Lower lobe of right lung (tissue), 2 donors: ENCODE measurements at regions not wholly inside any gene's neighbourhood (a gene's known extent, or its start where the extent isn't known, plus 50 kb on each side); places are given as distances from the start of the nearest gene placed in this dataset.

Experiments used
- ATAC-seq, 2 donors: fragments of 200-7000 bp; cut with Tn5 transposase; one replicate each; pipeline ENCODE4 v1.9.1; 2020 to 2022; ENCODE audit warnings: mild to moderate bottlenecking in 2 of 2, moderate library complexity in 2 of 2
- DNase-seq: peaks from one replicate; pipeline ENCODE4 v3.0.0-alpha.2; 2020
- H3K27ac ChIP-seq: fragments of 200-600 bp; one replicate; pipeline ENCODE4 v1.8.0; 2022
- H3K27me3 ChIP-seq: fragments of 200-600 bp; one replicate; pipeline ENCODE4 v1.8.0; 2022; ENCODE audit warnings: low read depth
- H3K36me3 ChIP-seq: fragments of 200-600 bp; one replicate; pipeline ENCODE4 v1.8.0; 2022; ENCODE audit warnings: mild to moderate bottlenecking
- H3K4me1 ChIP-seq: fragments of 200-600 bp; one replicate; pipeline ENCODE4 v1.8.0; 2022
- H3K4me3 ChIP-seq: fragments of 200-600 bp; one replicate; pipeline ENCODE4 v1.8.0; 2022; ENCODE audit warnings: mild to moderate bottlenecking
- H3K9me3 ChIP-seq: fragments of 200-600 bp; one replicate; pipeline ENCODE4 v1.8.0; 2022
- intact Hi-C: fragments of 100-400 bp; cut with DNase I; formaldehyde crosslinking; loops from one replicate; pipeline ENCODE4 v1.11.0; 2022
- TF ChIP-seq, protein P1 (sequence below): fragments of 200-600 bp; IDR thresholded peaks from one replicate; pipeline ENCODE4 v1.8.0; 2022; ENCODE audit warnings: antibody characterized with exemption, mild to moderate bottlenecking
- donor health status: DM: no; HTN: yes; CAD: no; lungs with severe emphysema.

DNA sequence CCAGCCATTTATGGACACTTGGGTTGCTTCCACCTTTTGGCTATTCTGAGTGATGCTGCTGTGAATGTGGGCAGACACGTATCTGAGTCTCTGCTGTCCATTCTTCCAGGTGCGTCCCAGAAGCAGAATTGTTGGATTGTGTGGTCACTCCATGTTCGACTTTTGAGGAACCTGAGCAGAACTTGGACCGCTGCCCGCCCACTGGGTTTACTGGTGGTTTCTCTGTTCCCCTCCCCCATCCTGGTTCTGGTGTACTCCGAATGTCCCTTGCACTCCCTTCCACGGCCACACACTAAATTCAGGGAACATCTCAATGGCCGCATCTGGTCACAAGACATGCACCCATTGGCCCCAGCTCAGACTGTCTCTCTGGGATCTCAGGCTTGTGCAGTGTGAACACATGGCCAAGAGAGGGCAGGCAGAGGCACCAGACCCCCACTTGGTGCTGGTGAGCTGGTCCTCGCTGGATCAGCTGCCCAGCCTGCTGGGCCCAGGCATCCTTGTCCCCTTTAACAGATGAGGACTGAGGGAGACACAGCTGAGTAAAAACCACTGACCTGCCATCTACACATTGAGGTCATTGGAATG lies 565.1 kb downstream of the NPHP4 start:
- ATAC-seq (no peak), DNase-seq (no peak)
- TF ChIP-seq, protein P1, sequence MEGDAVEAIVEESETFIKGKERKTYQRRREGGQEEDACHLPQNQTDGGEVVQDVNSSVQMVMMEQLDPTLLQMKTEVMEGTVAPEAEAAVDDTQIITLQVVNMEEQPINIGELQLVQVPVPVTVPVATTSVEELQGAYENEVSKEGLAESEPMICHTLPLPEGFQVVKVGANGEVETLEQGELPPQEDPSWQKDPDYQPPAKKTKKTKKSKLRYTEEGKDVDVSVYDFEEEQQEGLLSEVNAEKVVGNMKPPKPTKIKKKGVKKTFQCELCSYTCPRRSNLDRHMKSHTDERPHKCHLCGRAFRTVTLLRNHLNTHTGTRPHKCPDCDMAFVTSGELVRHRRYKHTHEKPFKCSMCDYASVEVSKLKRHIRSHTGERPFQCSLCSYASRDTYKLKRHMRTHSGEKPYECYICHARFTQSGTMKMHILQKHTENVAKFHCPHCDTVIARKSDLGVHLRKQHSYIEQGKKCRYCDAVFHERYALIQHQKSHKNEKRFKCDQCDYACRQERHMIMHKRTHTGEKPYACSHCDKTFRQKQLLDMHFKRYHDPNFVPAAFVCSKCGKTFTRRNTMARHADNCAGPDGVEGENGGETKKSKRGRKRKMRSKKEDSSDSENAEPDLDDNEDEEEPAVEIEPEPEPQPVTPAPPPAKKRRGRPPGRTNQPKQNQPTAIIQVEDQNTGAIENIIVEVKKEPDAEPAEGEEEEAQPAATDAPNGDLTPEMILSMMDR: no peak
- H3K4me3 ChIP-seq: no peak overlapping the region
- no peaks in the 10 kb centered on the region for H3K9me3 ChIP-seq
- H3K4me1 ChIP-seq: peaks cover 4% of the 10 kb centered on the region
- peaks cover 66% of the 10 kb centered on the region for H3K27me3 ChIP-seq
- intact Hi-C loops: no loop called here
- no peaks in the 10 kb centered on the region for H3K36me3 ChIP-seq
- no peak overlapping the region for H3K27ac ChIP-seq

DNA sequence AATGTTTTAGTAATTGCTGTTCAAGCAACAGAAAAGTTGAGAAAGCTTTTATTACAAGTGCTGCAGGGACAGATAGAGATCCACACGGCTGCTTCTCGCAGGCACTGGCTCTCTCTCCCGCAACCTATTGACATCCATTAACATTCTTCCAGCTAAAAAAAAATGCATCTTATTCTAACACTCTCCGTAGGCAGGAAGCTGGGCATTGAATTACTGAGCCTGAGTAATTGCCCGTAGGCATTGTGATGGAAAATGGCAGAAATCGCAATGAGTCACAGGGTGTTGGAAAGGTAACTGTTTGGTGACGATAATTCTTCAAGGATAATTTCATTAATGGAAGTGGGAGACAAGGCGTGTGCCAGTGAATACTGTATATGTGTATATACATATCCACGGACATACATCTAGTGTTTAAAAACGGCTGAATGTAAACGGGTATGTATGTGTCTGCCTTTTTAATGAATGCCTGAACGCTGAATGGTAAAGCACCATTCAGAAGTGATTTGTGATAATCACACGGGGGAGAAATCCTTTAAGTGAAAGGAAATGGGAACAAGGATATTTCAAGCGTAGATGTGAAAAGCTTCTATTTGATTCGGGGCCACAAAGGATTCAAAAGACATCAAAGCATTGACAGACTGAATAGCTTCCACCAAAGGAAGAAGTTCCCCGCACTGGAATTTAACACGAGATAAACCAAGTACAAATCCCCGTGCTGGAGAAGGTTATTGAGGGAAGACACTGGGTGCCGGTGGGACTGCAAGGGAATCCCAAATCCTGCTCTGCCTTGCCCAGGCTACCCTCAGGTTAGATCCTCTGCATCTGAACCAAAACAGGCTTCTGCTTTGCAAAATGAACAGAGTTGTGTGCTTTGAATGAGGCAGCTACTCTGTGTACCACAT lies 567.2 kb downstream of the NPHP4 start:
- intact Hi-C loops: no loop called here
- Histone ChIP-seq H3K27me3 (peaks cover 62% of the 10 kb centered on the region), H3K9me3 (no peaks in the 10 kb centered on the region), H3K36me3 (no peaks in the 10 kb centered on the region), H3K27ac (no peak overlapping the region), H3K4me1 (peaks cover 4% of the 10 kb centered on the region), H3K4me3 (no peak overlapping the region)
- ATAC-seq (no peak), DNase-seq (no peak)
- TF ChIP-seq, protein P1: no peak

DNA sequence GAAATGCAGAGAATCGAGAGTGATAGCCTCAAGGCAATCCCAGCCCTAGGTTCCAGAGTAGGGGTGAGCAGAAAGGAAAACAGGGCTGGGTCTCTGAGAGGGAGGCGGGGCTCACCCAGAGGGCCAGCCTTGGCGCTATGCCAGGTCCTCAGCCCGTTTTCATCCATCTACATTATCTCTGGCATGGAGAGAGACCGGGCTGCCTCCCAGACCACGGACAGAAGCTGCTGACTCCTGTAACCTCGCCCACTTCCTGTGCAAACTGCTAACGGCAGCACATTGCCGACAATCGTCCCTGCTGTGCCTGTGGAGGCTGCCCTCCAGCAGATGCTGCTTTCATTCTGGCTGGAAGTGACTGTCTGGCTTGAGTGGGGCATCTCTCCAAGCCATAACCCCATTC lies 569.1 kb downstream of the NPHP4 start:
- H3K27ac ChIP-seq: no peak overlapping the region
- ATAC-seq: no peak
- DNase-seq: no peak
- H3K36me3 ChIP-seq: no peaks in the 10 kb centered on the region
- peaks cover 4% of the 10 kb centered on the region for H3K4me1 ChIP-seq
- intact Hi-C loops: no loop called here
- H3K4me3 ChIP-seq: no peak overlapping the region
- TF ChIP-seq, protein P1: no peak
- H3K27me3 ChIP-seq: peaks cover 49% of the 10 kb centered on the region
- no peaks in the 10 kb centered on the region for H3K9me3 ChIP-seq

DNA sequence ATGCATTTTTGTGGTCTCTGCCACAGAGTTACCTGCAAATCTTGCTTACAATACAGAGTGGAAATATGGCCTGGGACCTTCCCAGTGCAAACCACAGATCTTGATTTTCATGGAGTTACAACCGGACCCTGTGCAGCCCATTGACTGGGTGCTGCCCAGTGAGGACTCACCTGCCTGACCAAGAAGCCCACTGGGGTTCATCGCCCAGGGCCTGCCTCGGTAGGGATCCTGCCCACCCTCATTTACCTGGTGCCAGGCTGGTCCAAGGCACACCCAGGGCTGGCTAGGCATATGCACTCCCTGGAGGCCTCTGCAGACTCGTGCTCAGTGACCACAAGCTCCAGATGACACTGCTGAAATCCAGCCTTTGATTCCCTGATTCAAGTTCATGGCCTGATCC lies 572.7 kb downstream of the NPHP4 start:
- intact Hi-C loops: no loop called here
- no peak overlapping the region for H3K4me3 ChIP-seq
- ATAC-seq: no peak
- no peaks in the 10 kb centered on the region for H3K36me3 ChIP-seq
- peaks cover 4% of the 10 kb centered on the region for H3K4me1 ChIP-seq
- H3K27ac ChIP-seq: no peak overlapping the region
- H3K9me3 ChIP-seq: no peaks in the 10 kb centered on the region
- H3K27me3 ChIP-seq: peaks cover 19% of the 10 kb centered on the region
- TF ChIP-seq, protein P1: no peak
- DNase-seq: no peak

DNA sequence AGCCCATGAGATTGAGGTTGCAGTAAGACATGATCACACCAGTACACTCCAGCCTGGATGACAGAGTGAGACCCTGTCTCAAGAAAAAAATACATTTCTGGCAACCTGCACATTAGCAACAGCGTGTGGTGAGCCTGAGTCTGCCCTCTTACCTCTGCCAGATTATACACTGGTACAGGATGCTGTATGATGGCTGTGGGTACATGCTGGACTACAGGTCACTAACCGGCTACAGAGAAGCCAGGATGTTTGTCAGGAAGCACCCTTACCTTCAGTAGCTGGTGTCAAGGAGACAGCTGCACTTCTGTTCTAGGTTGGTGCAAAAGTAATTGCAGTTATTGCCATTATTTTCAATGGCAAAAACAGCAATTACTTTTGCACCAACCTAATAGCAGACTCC lies 575.7 kb downstream of the NPHP4 start:
- Histone ChIP-seq H3K27ac (no peak overlapping the region), H3K4me3 (no peak overlapping the region), H3K27me3 (no peaks in the 10 kb centered on the region), H3K4me1 (no peaks in the 10 kb centered on the region), H3K9me3 (no peaks in the 10 kb centered on the region), H3K36me3 (no peaks in the 10 kb centered on the region)
- intact Hi-C loops: no loop called here
- DNase-seq (no peak), ATAC-seq (no peak)
- TF ChIP-seq, protein P1: no peak
